ENCODE measurements at regions not wholly inside any gene's neighbourhood (a gene's known extent, or its start where the extent isn't known, plus 50 kb on each side); places are given as distances from the start of the nearest gene placed in this dataset.

GRCh38 chr5:35518104-35518503 is 99.6 kb upstream of the SPEF2 start:
- no peak for TF ChIP-seq FOXP2 (optimal IDR thresholded peaks at IDR 0.05; ENCODE audit: control extremely low read depth, extremely low read length, insufficient read depth)
- no peak for TF ChIP-seq EZH2 (IDR thresholded peaks at IDR 0.05)
- no peak for TF ChIP-seq POLR2AphosphoS5 (IDR thresholded peaks at IDR 0.05; ENCODE audit: borderline replicate concordance, low read depth, low read length)
- Histone ChIP-seq H3K9me3 (ENCODE audit: low read depth, low read length) (no peaks in the 10 kb centered on the region), H3K9ac (ENCODE audit: insufficient read length) (no peak overlapping the region), H3K27ac (no peak overlapping the region), H3K4me3 (no peak overlapping the region), H3K36me3 (ENCODE audit: insufficient read depth, low read length) (no peaks in the 10 kb centered on the region)
- DNase-seq (ENCODE audit: low read depth, low spot score): no peak

GRCh38 chr5:35516271-35516670 is 101.4 kb upstream of the SPEF2 start:
- DNase-seq (ENCODE audit: low read depth, low spot score): no peak
- Histone ChIP-seq H3K36me3 (ENCODE audit: insufficient read depth, low read length) (no peaks in the 10 kb centered on the region), H3K9ac (ENCODE audit: insufficient read length) (no peak overlapping the region), H3K27ac (no peak overlapping the region), H3K4me3 (no peak overlapping the region), H3K9me3 (ENCODE audit: low read depth, low read length) (no peaks in the 10 kb centered on the region)
- no peak for TF ChIP-seq EZH2 (IDR thresholded peaks at IDR 0.05)
- TF ChIP-seq POLR2AphosphoS5 (IDR thresholded peaks at IDR 0.05; ENCODE audit: borderline replicate concordance, low read depth, low read length): no peak
- no peak for TF ChIP-seq FOXP2 (optimal IDR thresholded peaks at IDR 0.05; ENCODE audit: control extremely low read depth, extremely low read length, insufficient read depth)

GRCh38 chr5:35513612-35514011 is 104.1 kb upstream of the SPEF2 start:
- Histone ChIP-seq H3K9ac (ENCODE audit: insufficient read length) (no peak overlapping the region), H3K36me3 (ENCODE audit: insufficient read depth, low read length) (no peaks in the 10 kb centered on the region), H3K4me3 (no peak overlapping the region), H3K9me3 (ENCODE audit: low read depth, low read length) (no peaks in the 10 kb centered on the region), H3K27ac (no peak overlapping the region)
- DNase-seq (ENCODE audit: low read depth, low spot score): no peak
- TF ChIP-seq FOXP2 (optimal IDR thresholded peaks at IDR 0.05; ENCODE audit: control extremely low read depth, extremely low read length, insufficient read depth) (no peak), EZH2 (IDR thresholded peaks at IDR 0.05) (no peak), POLR2AphosphoS5 (IDR thresholded peaks at IDR 0.05; ENCODE audit: borderline replicate concordance, low read depth, low read length) (no peak)

GRCh38 chr5:35502206-35502605 is 115.5 kb upstream of the SPEF2 start:
- DNase-seq (ENCODE audit: low read depth, low spot score): no peak
- H3K36me3 ChIP-seq (ENCODE audit: insufficient read depth, low read length): no peaks in the 10 kb centered on the region
- H3K9me3 ChIP-seq (ENCODE audit: low read depth, low read length): no peaks in the 10 kb centered on the region
- H3K27ac ChIP-seq: no peak overlapping the region
- no peak overlapping the region for H3K4me3 ChIP-seq
- TF ChIP-seq POLR2AphosphoS5 (IDR thresholded peaks at IDR 0.05; ENCODE audit: borderline replicate concordance, low read depth, low read length) (no peak), EZH2 (IDR thresholded peaks at IDR 0.05) (no peak), FOXP2 (optimal IDR thresholded peaks at IDR 0.05; ENCODE audit: control extremely low read depth, extremely low read length, insufficient read depth) (no peak)
- H3K9ac ChIP-seq (ENCODE audit: insufficient read length): no peak overlapping the region

GRCh38 chr5:35488791-35489190 is 128.9 kb upstream of the SPEF2 start:
- no peak for DNase-seq (ENCODE audit: low read depth, low spot score)
- H3K4me3 ChIP-seq: peak overlapping the region; percentile 57; the same call in 1 of the 2 replicates
- H3K36me3 ChIP-seq (ENCODE audit: insufficient read depth, low read length): no peaks in the 10 kb centered on the region
- peak overlapping the region; percentile 57 for H3K9ac ChIP-seq (ENCODE audit: insufficient read length)
- no peak for TF ChIP-seq FOXP2 (optimal IDR thresholded peaks at IDR 0.05; ENCODE audit: control extremely low read depth, extremely low read length, insufficient read depth)
- no peak for TF ChIP-seq POLR2AphosphoS5 (IDR thresholded peaks at IDR 0.05; ENCODE audit: borderline replicate concordance, low read depth, low read length)
- no peak for TF ChIP-seq EZH2 (IDR thresholded peaks at IDR 0.05)
- peak overlapping the region; percentile 91 for H3K27ac ChIP-seq
- no peaks in the 10 kb centered on the region for H3K9me3 ChIP-seq (ENCODE audit: low read depth, low read length)

DNA sequence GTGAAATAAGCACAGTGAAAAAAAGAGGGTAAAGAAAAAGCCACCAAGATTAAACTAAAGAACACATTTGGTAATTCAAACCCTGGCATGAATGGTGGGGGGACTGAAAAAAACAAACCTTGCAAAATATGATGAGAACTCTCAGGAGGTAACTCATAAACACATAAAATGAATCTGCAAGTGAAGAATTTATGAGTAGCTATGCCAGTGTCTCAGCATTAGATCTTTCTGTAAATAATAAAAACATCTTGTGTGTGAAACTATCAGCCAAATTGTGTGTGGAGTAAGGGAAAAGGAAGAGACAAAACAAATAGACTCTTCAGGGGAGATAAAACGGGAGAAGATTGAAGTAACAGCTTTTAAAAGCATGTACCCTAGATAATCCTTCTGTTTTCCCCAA is 129.6 kb upstream of the SPEF2 start:
- TF ChIP-seq EZH2 (IDR thresholded peaks at IDR 0.05): no peak
- no peak for TF ChIP-seq FOXP2 (optimal IDR thresholded peaks at IDR 0.05; ENCODE audit: control extremely low read depth, extremely low read length, insufficient read depth)
- TF ChIP-seq POLR2AphosphoS5 (IDR thresholded peaks at IDR 0.05; ENCODE audit: borderline replicate concordance, low read depth, low read length): no peak
- no peaks in the 10 kb centered on the region for H3K36me3 ChIP-seq (ENCODE audit: insufficient read depth, low read length)
- H3K9ac ChIP-seq (ENCODE audit: insufficient read length): peak overlapping the region; percentile 57
- peak overlapping the region; percentile 91 for H3K27ac ChIP-seq
- peak overlapping the region; percentile 57 for H3K4me3 ChIP-seq
- no peak for DNase-seq (ENCODE audit: low read depth, low spot score)
- H3K9me3 ChIP-seq (ENCODE audit: low read depth, low read length): no peaks in the 10 kb centered on the region

DNA sequence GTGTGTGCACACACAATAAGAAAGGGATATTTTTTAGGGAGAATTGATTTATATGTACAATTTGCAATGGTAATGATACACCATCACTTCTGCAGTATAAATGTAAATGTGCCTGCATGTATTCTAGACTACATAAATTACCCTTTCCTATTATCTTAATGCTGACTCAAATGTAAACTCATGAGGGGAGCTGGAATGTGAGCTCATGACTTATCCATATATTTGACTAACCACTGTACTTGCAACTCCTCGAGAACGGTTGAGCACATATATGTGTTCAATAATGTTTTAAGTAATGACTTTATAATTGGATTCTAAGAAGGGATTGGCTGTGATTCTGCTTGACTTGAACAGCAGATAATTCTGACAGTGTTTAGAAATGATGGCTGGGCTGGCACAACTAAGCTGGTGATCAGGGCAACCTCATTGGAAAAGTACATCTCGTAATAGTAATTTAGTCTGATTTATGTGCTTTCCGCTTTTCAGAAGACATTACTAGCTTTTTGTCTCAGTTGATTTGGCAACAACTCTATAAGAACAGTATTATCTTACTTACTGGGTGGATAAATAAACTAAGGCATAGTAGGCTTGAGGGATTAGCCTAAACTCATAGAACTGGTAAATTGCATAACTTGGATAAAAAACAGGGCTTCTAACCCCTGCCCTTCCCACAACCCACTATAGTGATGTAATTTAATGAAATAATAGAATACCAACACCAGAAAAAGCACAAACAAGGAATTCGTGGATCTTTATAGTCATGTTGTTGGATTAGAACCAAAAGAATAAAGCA is 130.2 kb upstream of the SPEF2 start:
- DNase-seq (ENCODE audit: low read depth, low spot score): no peak
- Histone ChIP-seq H3K27ac (peak overlapping the region; percentile 91), H3K36me3 (ENCODE audit: insufficient read depth, low read length) (no peaks in the 10 kb centered on the region)

GRCh38 chr5:35485487-35485886 is 132.2 kb upstream of the SPEF2 start:
- no peaks in the 10 kb centered on the region for H3K36me3 ChIP-seq (ENCODE audit: insufficient read depth, low read length)
- H3K9ac ChIP-seq (ENCODE audit: insufficient read length): no peak overlapping the region
- TF ChIP-seq EZH2 (IDR thresholded peaks at IDR 0.05) (no peak), FOXP2 (optimal IDR thresholded peaks at IDR 0.05; ENCODE audit: control extremely low read depth, extremely low read length, insufficient read depth) (no peak), POLR2AphosphoS5 (IDR thresholded peaks at IDR 0.05; ENCODE audit: borderline replicate concordance, low read depth, low read length) (no peak)
- H3K27ac ChIP-seq: no peak overlapping the region
- no peaks in the 10 kb centered on the region for H3K9me3 ChIP-seq (ENCODE audit: low read depth, low read length)
- no peak overlapping the region for H3K4me3 ChIP-seq
- no peak for DNase-seq (ENCODE audit: low read depth, low spot score)

More for the DNA sequence above, 130.2 kb upstream of the SPEF2 start:
- peak overlapping the region; percentile 57 for H3K4me3 ChIP-seq
- H3K9me3 ChIP-seq (ENCODE audit: low read depth, low read length): no peaks in the 10 kb centered on the region
- TF ChIP-seq EZH2 (IDR thresholded peaks at IDR 0.05): no peak
- TF ChIP-seq POLR2AphosphoS5 (IDR thresholded peaks at IDR 0.05; ENCODE audit: borderline replicate concordance, low read depth, low read length): no peak
- no peak for TF ChIP-seq FOXP2 (optimal IDR thresholded peaks at IDR 0.05; ENCODE audit: control extremely low read depth, extremely low read length, insufficient read depth)
- H3K9ac ChIP-seq (ENCODE audit: insufficient read length): peak overlapping the region; percentile 57
